SU-DHL-6 (cell line): ENCODE measurements at regions not wholly inside any gene's neighbourhood (a gene's known extent, or its start where the extent isn't known, plus 50 kb on each side); places are given as distances from the start of the nearest gene placed in this dataset.
"Not testable (repeated sequence)": the region's sequence is repeated elsewhere in the genome, so short reads cannot be mapped to it uniquely, and the experiment has no call there.

Experiments
- H2AFZ ChIP-seq: fragments of 200-600 bp; sonication (generic); 2 replicates; pipeline ENCODE4 v1.6.1; 2014; ENCODE audit warnings: low read depth, mild to moderate bottlenecking, moderate library complexity, mixed read lengths, antibody characterized with exemption, low read length; ENCODE audit not compliant: severe bottlenecking
- H3F3A ChIP-seq: fragments of 200-600 bp; shearing (Covaris generic); 2 replicates; pipeline ENCODE4 v1.6.0; 2016; ENCODE audit warnings: antibody characterized with exemption, mild to moderate bottlenecking; ENCODE audit not compliant: insufficient read depth
- H3K27ac ChIP-seq: fragments of 200-600 bp; sonication (generic); 2 replicates; pipeline ENCODE4 v1.5.1; 2016; ENCODE audit warnings: low read depth, mild to moderate bottlenecking, low read length, moderate library complexity, mixed read lengths
- H3K27me3 ChIP-seq: fragments of 200-600 bp; sonication (generic), shearing (Covaris generic); 2 replicates; pipeline ENCODE4 v1.6.0; 2014; ENCODE audit warnings: mild to moderate bottlenecking, low read length
- H3K36me3 ChIP-seq: fragments of 200-600 bp; sonication (generic); 2 replicates; pipeline ENCODE4 v1.6.1; 2014; ENCODE audit warnings: mild to moderate bottlenecking, low read length, mixed read lengths
- H3K4me2 ChIP-seq: fragments of 300-600, 200-600 bp; shearing (Covaris generic), sonication (generic); 2 replicates; pipeline ENCODE4 v1.6.0; 2014; ENCODE audit warnings: low read length, low read depth, mild to moderate bottlenecking; ENCODE audit not compliant: poor library complexity, severe bottlenecking
- H3K4me3 ChIP-seq: fragments of 200-600 bp; sonication (generic); 2 replicates; pipeline ENCODE4 v1.5.1; 2014; ENCODE audit warnings: antibody characterized with exemption, low read length, mild to moderate bottlenecking, mixed read lengths; ENCODE audit not compliant: insufficient read depth, poor library complexity, severe bottlenecking
- H3K79me2 ChIP-seq: fragments of 200-600 bp; sonication (generic); 2 replicates; pipeline ENCODE4 v1.6.1; 2014; ENCODE audit warnings: mild to moderate bottlenecking, low read length, moderate library complexity; ENCODE audit not compliant: insufficient read depth
- H3K9ac ChIP-seq: fragments of 200-600 bp; sonication (generic); 2 replicates; pipeline ENCODE4 v1.7.0; 2014; ENCODE audit warnings: mild to moderate bottlenecking, low read length
- H3K9me2 ChIP-seq: fragments of 200-600 bp; sonication (generic); replicated peaks from 2 replicates; pipeline ENCODE4 v1.6.1; 2014; ENCODE audit warnings: low read length; ENCODE audit not compliant: insufficient read depth
- H3K9me3 ChIP-seq: fragments of 200-600 bp; sonication (generic); 2 replicates; pipeline ENCODE4 v1.6.1; 2014; ENCODE audit warnings: low read length, mixed read lengths; ENCODE audit not compliant: insufficient read depth
- H4K20me1 ChIP-seq: fragments of 200-600 bp; sonication (generic); 2 replicates; pipeline ENCODE4 v1.6.1; 2014; ENCODE audit warnings: low read depth, mild to moderate bottlenecking, antibody characterized with exemption, low read length, moderate library complexity, mixed read lengths
- CTCF ChIP-seq: fragments of 200-600 bp; sonication (generic); IDR thresholded peaks from one replicate; pipeline ENCODE4 v1.5.1; 2017; ENCODE audit warnings: antibody characterized with exemption, mild to moderate bottlenecking, low read length, moderate library complexity; ENCODE audit not compliant: insufficient read depth, poor library complexity, severe bottlenecking
- EZH2phosphoT487 ChIP-seq: fragments of 200-600 bp; sonication (generic), shearing (Covaris generic); conservative IDR thresholded peaks from 2 replicates; pipeline ENCODE4 v1.6.1; 2018; ENCODE audit warnings: mild to moderate bottlenecking, antibody characterized with exemption, low read length, moderate library complexity, mixed read lengths

DNA sequence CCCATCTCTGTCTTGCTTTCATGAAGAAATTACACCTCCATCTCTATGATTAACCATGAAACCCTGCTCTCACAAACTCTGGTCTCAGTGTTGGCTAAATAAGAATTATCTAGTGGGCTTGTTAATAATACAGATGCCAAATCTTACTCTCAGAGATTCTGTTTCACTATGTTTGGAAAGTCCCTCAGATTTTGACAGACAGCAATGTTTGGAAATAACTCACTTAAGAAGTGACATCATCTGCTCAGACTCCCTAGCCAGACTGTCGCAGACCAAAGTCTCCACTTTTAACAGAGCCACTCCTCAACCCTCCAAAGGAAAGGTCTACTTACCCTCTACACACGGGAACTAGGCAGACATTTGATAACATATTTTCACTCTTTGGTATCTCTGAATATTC is 328.5 kb upstream of the FGF16 start:
- no peaks in the 10 kb centered on the region for H3K9me2 ChIP-seq
- no peak for TF ChIP-seq CTCF
- TF ChIP-seq EZH2phosphoT487 = no peak
- no peaks in the 10 kb centered on the region for H4K20me1 ChIP-seq
- H3K4me3 ChIP-seq = no peak overlapping the region
- no peaks in the 10 kb centered on the region for H3K9me3 ChIP-seq
- no peak overlapping the region for H2AFZ ChIP-seq
- H3K4me2 ChIP-seq = no peak overlapping the region
- H3K79me2 ChIP-seq = no peaks in the 10 kb centered on the region
- no peaks in the 10 kb centered on the region for H3K36me3 ChIP-seq
- no peaks in the 10 kb centered on the region for H3K27me3 ChIP-seq
- no peak overlapping the region for H3K9ac ChIP-seq
- no peak overlapping the region for H3K27ac ChIP-seq
- H3F3A ChIP-seq = no peaks in the 10 kb centered on the region

DNA sequence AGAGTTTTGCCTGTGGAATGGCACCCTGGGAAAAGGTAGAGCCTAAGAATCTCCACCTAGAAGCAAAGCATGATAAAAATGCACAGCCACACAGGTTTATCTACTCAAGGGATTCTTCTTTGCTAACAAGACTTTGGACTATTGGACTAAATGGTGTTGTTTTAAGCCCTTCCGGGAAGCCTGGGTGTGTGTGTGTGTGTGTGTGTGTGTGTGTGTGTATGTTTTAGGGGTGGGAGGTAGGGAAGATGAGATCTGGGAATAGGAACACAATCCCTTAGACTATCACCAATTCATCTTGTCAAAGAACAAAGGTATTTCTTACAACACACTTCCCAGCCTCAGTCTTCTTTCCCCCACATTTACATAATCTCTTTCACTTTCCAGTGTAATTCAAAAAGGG is 327.5 kb upstream of the FGF16 start:
- TF ChIP-seq EZH2phosphoT487 = no peak
- no peak for TF ChIP-seq CTCF
- no peaks in the 10 kb centered on the region for H4K20me1 ChIP-seq
- no peak overlapping the region for H3K4me3 ChIP-seq
- H3K79me2 ChIP-seq = no peaks in the 10 kb centered on the region
- H3K9ac ChIP-seq = no peak overlapping the region
- H3K9me3 ChIP-seq = no peaks in the 10 kb centered on the region
- H3K27ac ChIP-seq = no peak overlapping the region
- no peaks in the 10 kb centered on the region for H3F3A ChIP-seq
- no peak overlapping the region for H3K4me2 ChIP-seq
- no peaks in the 10 kb centered on the region for H3K27me3 ChIP-seq
- H3K36me3 ChIP-seq = no peaks in the 10 kb centered on the region
- no peak overlapping the region for H2AFZ ChIP-seq
- H3K9me2 ChIP-seq = no peaks in the 10 kb centered on the region

GRCh38 chrX:77123917-77124316 is 323.3 kb upstream of the FGF16 start:
- not testable (repeated sequence) for H4K20me1 ChIP-seq, H3K27ac ChIP-seq

DNA sequence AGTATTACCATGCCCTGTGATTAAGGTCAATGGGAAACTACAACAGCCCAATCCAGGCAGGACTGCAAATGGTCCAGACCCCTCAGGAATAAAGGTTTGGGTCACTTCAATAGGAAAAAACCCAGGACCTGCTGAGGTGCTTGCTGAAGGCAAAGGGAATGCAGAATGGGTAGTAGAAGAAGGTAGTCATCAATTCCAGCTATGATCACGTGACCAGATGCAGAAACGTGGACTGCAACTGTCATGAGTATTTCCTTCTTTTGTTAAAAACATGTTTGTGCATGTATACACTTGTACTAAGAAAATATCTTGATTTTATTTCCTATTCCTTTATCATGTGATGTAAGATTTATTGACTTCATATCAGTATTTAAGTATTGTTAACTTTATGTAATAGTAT is 319.6 kb upstream of the FGF16 start:
- H3K36me3 ChIP-seq, H2AFZ ChIP-seq, H3K27ac ChIP-seq, H3K4me3 ChIP-seq, H3F3A ChIP-seq, H3K27me3 ChIP-seq, H3K9ac ChIP-seq, H3K79me2 ChIP-seq, H3K4me2 ChIP-seq, H3K9me3 ChIP-seq, H4K20me1 ChIP-seq, H3K9me2 ChIP-seq: not testable (repeated sequence)

More at GRCh38 chrX:77123917-77124316, 323.3 kb upstream of the FGF16 start:
- H3K9me3 ChIP-seq, H3K27me3 ChIP-seq, H3K36me3 ChIP-seq, H3K4me2 ChIP-seq, H2AFZ ChIP-seq, H3F3A ChIP-seq, H3K79me2 ChIP-seq, H3K9ac ChIP-seq, H3K9me2 ChIP-seq, H3K4me3 ChIP-seq: not testable (repeated sequence)
